ENCODE measurements at regions not wholly inside any gene's neighbourhood (a gene's known extent, or its start where the extent isn't known, plus 50 kb on each side); places are given as distances from the start of the nearest gene placed in this dataset.

GRCh38 chrX:104513162-104513561, 52.8 kb upstream of the IL1RAPL2 start:
- Histone ChIP-seq H3K27me3 (no peaks in the 10 kb centered on the region), H3K9me3 (no peaks in the 10 kb centered on the region), H3K4me3 (no peak overlapping the region), H3K27ac (no peak overlapping the region), H3K4me1 (no peaks in the 10 kb centered on the region), H3K36me3 (no peaks in the 10 kb centered on the region)
- no peak for DNase-seq
- TF ChIP-seq POLR2A (IDR thresholded peaks at IDR 0.05): no peak
- no peak for TF ChIP-seq CTCF (IDR thresholded peaks at IDR 0.05)

- no peaks in the 10 kb centered on the region for H3K36me3 ChIP-seq
- H3K4me3 ChIP-seq: no peak overlapping the region
- no peaks in the 10 kb centered on the region for H3K4me1 ChIP-seq
These were observed 55.2 kb upstream of the IL1RAPL2 start for GRCh38 chrX:104510801-104511200.

GRCh38 chrX:104502460-104502859, 63.5 kb upstream of the IL1RAPL2 start:
- H3K9me3 ChIP-seq: no peaks in the 10 kb centered on the region
- H3K4me1 ChIP-seq: no peaks in the 10 kb centered on the region
- H3K4me3 ChIP-seq: no peak overlapping the region
- no peaks in the 10 kb centered on the region for H3K27me3 ChIP-seq
- TF ChIP-seq CTCF (IDR thresholded peaks at IDR 0.05): no peak
- TF ChIP-seq POLR2A (IDR thresholded peaks at IDR 0.05): no peak
- H3K36me3 ChIP-seq: no peaks in the 10 kb centered on the region
- DNase-seq: no peak
- no peak overlapping the region for H3K27ac ChIP-seq

More at GRCh38 chrX:104510801-104511200, 55.2 kb upstream of the IL1RAPL2 start:
- no peak overlapping the region for H3K27ac ChIP-seq
- no peak for DNase-seq
- H3K27me3 ChIP-seq: no peaks in the 10 kb centered on the region
- no peaks in the 10 kb centered on the region for H3K9me3 ChIP-seq
- no peak for TF ChIP-seq CTCF (IDR thresholded peaks at IDR 0.05)
- TF ChIP-seq POLR2A (IDR thresholded peaks at IDR 0.05): no peak

GRCh38 chrX:104488811-104489210, 77.2 kb upstream of the IL1RAPL2 start:
- no peaks in the 10 kb centered on the region for H3K27me3 ChIP-seq
- no peak overlapping the region for H3K27ac ChIP-seq

GRCh38 chrX:104486691-104487090, 79.3 kb upstream of the IL1RAPL2 start:
- DNase-seq: no peak
- TF ChIP-seq CTCF (IDR thresholded peaks at IDR 0.05) (no peak), POLR2A (IDR thresholded peaks at IDR 0.05) (no peak)
- Histone ChIP-seq H3K27ac (no peak overlapping the region), H3K36me3 (no peaks in the 10 kb centered on the region), H3K4me3 (no peak overlapping the region), H3K4me1 (no peaks in the 10 kb centered on the region), H3K27me3 (no peaks in the 10 kb centered on the region), H3K9me3 (no peaks in the 10 kb centered on the region)

More at GRCh38 chrX:104488811-104489210, 77.2 kb upstream of the IL1RAPL2 start:
- TF ChIP-seq POLR2A (IDR thresholded peaks at IDR 0.05): no peak
- Histone ChIP-seq H3K9me3 (no peaks in the 10 kb centered on the region), H3K4me3 (no peak overlapping the region), H3K4me1 (no peaks in the 10 kb centered on the region), H3K36me3 (no peaks in the 10 kb centered on the region)
- DNase-seq: no peak

- Histone ChIP-seq H3K27me3 (no peaks in the 10 kb centered on the region), H3K4me3 (no peak overlapping the region), H3K36me3 (no peaks in the 10 kb centered on the region), H3K4me1 (no peaks in the 10 kb centered on the region), H3K27ac (no peak overlapping the region), H3K9me3 (no peaks in the 10 kb centered on the region)
- DNase-seq: no peak
- TF ChIP-seq CTCF (IDR thresholded peaks at IDR 0.05) (no peak), POLR2A (IDR thresholded peaks at IDR 0.05) (no peak)
These were observed 83.2 kb upstream of the IL1RAPL2 start for GRCh38 chrX:104482757-104483156.

Data from Peyer's patch (tissue), 4 donors.